SJCRH30 (cell line): ENCODE measurements at regions not wholly inside any gene's neighbourhood (a gene's known extent, or its start where the extent isn't known, plus 50 kb on each side); places are given as distances from the start of the nearest gene placed in this dataset.

Source experiments
- DNase-seq, 2 experiments: peaks; one replicate each; pipeline ENCODE4 v3.0.0-alpha.2; 2015 to 2020
- H3K27ac ChIP-seq: fragments of 250-450 bp; sonication (Bioruptor Pico); 2 replicates; pipeline ENCODE4 v1.5.1; 2020; ENCODE audit warnings: mild to moderate bottlenecking, moderate library complexity
- H3K27me3 ChIP-seq: fragments of 250-450 bp; sonication (Bioruptor Pico); 2 replicates; pipeline ENCODE4 v1.5.1; 2020; ENCODE audit warnings: mild to moderate bottlenecking, moderate library complexity
- H3K36me3 ChIP-seq: fragments of 250-450 bp; sonication (Bioruptor Pico); 2 replicates; pipeline ENCODE4 v1.5.1; 2020; ENCODE audit warnings: mild to moderate bottlenecking, moderate library complexity
- H3K4me1 ChIP-seq: fragments of 250-450 bp; sonication (Bioruptor Pico); 2 replicates; pipeline ENCODE4 v1.5.1; 2020; ENCODE audit warnings: mild to moderate bottlenecking, moderate library complexity
- H3K4me3 ChIP-seq: fragments of 250-450 bp; sonication (Bioruptor Pico); 2 replicates; pipeline ENCODE4 v1.5.1; 2020; ENCODE audit warnings: mild to moderate bottlenecking, moderate library complexity
- H3K9me3 ChIP-seq: fragments of 250-450 bp; sonication (Bioruptor Pico); replicated peaks from 2 replicates; pipeline ENCODE4 v1.5.1; 2020; ENCODE audit warnings: mild to moderate bottlenecking, moderate library complexity

GRCh38 chr7:159238541-159238940 lies 93.9 kb upstream of the VIPR2 start:
- Histone ChIP-seq H3K4me1 (no peaks in the 10 kb centered on the region), H3K27ac (no peak overlapping the region)

GRCh38 chr7:159237022-159237653 lies 92.5 kb upstream of the VIPR2 start:
- Histone ChIP-seq H3K4me1 (no peaks in the 10 kb centered on the region), H3K27ac (no peak overlapping the region), H3K9me3 (no peaks in the 10 kb centered on the region; the same call in none of the 2 replicates), H3K36me3 (no peaks in the 10 kb centered on the region), H3K4me3 (no peak overlapping the region), H3K27me3 (no peaks in the 10 kb centered on the region)
- no peak for DNase-seq

More at GRCh38 chr7:159238541-159238940, 93.9 kb upstream of the VIPR2 start:
- no peak for DNase-seq
- no peaks in the 10 kb centered on the region for H3K27me3 ChIP-seq
- H3K36me3 ChIP-seq, result no peaks in the 10 kb centered on the region
- H3K4me3 ChIP-seq, result no peak overlapping the region
- no peaks in the 10 kb centered on the region; the same call in none of the 2 replicates for H3K9me3 ChIP-seq

DNA sequence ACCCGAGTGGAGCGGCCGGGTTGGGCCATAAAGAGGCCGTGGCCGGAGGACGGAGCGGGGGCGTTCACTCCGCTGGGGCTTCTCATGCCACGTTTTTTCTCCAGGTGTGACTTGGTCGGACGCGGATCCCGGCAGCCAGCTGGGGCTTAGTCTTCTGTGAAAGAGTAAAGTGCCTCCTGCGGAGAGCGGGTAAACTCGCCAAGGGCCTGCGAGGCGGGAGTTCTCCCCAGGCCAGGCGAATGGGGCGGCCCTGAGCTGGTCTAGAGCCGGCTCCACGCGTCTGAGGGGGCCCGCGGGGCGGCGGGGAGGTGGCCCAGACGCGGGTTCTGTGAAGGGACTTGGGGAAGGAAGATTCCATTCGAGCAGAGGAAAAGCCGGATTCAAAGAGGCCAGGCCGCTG lies 86.3 kb upstream of the VIPR2 start:
- H3K4me3 ChIP-seq, result no peak overlapping the region
- H3K36me3 ChIP-seq, result no peaks in the 10 kb centered on the region
- H3K27me3 ChIP-seq, result no peaks in the 10 kb centered on the region
- no peaks in the 10 kb centered on the region for H3K4me1 ChIP-seq
- H3K27ac ChIP-seq, result no peak overlapping the region
- no peak for DNase-seq
- H3K9me3 ChIP-seq, result no peaks in the 10 kb centered on the region

- H3K4me3 ChIP-seq, result no peak overlapping the region
- no peaks in the 10 kb centered on the region for H3K27me3 ChIP-seq
- no peaks in the 10 kb centered on the region for H3K4me1 ChIP-seq
- H3K9me3 ChIP-seq, result no peaks in the 10 kb centered on the region
- H3K27ac ChIP-seq, result no peak overlapping the region
- H3K36me3 ChIP-seq, result no peaks in the 10 kb centered on the region
- no peak for DNase-seq
Observed at GRCh38 chr7:159229683-159230475, 85.2 kb upstream of the VIPR2 start.

DNA sequence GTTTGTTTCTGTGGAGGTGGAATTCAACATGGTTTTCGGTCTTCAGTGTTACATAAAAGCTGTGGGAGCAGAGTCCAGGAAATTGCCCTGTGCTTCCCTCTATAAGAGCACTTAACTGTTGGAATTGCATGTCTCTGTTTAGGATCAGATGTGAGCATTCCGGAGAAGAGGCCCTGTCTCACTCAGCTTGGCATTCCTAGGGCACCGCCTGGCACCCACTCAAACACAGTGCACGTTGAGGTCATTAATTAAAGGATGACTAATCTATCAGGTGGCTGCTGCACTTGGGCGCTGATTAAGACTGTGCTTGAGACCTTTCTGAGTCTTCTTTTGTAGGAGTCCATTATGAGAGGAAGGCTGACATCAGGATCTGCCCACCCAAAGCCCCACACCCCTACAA lies 82.8 kb upstream of the VIPR2 start:
- Histone ChIP-seq H3K4me3 (no peak overlapping the region), H3K4me1 (no peaks in the 10 kb centered on the region), H3K9me3 (no peaks in the 10 kb centered on the region), H3K36me3 (no peaks in the 10 kb centered on the region), H3K27me3 (no peaks in the 10 kb centered on the region), H3K27ac (no peak overlapping the region)
- no peak for DNase-seq

DNA sequence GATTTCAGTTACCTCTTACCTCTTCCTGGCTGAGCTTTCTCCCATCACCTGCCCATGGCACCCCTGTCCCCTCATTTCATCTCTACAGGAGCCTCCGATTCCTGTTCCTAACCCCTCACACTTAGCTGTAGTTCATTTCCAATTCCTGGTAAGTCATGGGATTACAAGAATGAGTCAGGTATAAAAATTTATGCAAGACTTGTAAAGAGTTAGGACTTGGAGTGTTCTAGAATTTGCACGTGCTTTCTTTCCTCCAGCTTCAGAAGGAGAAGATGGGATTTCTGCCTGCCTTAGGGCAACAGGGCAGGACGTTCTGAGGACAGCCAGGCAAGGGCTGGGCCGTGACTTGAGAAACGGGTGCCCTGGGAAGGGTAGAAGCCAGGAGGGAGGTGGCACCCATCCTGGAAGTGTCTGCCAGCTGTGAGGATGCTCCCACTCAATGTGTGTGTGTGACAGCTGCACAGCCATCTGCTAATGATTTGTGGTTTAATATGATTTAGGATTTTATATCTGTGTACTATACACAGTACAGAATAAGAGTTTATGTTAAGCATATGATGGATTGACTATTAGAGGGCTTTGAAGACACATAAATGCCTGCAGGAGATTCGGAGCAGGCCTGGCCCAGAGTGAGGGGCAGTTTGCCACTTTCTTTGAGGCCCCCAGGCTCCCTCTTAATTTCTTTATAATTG lies 81.5 kb upstream of the VIPR2 start:
- no peak for DNase-seq

GRCh38 chr7:159218607-159219006 lies 73.9 kb upstream of the VIPR2 start:
- Histone ChIP-seq H3K4me3 (no peak overlapping the region), H3K4me1 (peaks cover 13% of the 10 kb centered on the region), H3K9me3 (no peaks in the 10 kb centered on the region; the same call in 1 of the 2 replicates), H3K27me3 (no peaks in the 10 kb centered on the region), H3K36me3 (no peaks in the 10 kb centered on the region), H3K27ac (no peak overlapping the region)
- DNase-seq, result peak in 1 of 2 experiments; percentile 32

More for the DNA sequence above, 81.5 kb upstream of the VIPR2 start:
- Histone ChIP-seq H3K36me3 (no peaks in the 10 kb centered on the region), H3K9me3 (no peaks in the 10 kb centered on the region), H3K4me3 (no peak overlapping the region), H3K27ac (no peak overlapping the region), H3K27me3 (no peaks in the 10 kb centered on the region), H3K4me1 (no peaks in the 10 kb centered on the region)

GRCh38 chr7:159218170-159218569 lies 73.5 kb upstream of the VIPR2 start:
- no peak overlapping the region for H3K27ac ChIP-seq
- no peaks in the 10 kb centered on the region; the same call in 1 of the 2 replicates for H3K9me3 ChIP-seq
- no peaks in the 10 kb centered on the region for H3K27me3 ChIP-seq
- H3K4me1 ChIP-seq, result peaks cover 17% of the 10 kb centered on the region
- no peaks in the 10 kb centered on the region for H3K36me3 ChIP-seq
- H3K4me3 ChIP-seq, result no peak overlapping the region
- peak in 1 of 2 experiments; percentile 15 for DNase-seq

DNA sequence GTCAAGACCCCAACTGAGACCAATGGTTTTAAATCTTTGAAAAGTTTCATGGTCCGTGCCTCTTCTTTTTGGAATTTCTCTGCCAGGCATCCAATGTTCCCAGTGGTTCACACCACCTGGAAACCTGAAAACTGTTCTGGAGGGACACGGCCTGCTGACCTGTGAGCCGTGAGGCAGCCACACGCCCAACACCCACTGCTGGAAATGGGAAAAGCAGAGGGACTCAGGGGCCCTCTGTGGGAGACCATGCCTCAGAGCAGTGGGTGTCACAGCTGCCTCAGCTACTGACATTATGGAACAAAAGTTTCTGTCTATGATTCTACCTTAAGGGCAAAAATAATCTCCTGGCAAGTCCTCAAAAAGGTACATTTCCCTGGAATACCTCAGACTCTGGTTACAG lies 70.4 kb upstream of the VIPR2 start:
- no peak for DNase-seq
- H3K27ac ChIP-seq, result no peak overlapping the region
- no peaks in the 10 kb centered on the region for H3K36me3 ChIP-seq
- H3K9me3 ChIP-seq, result no peaks in the 10 kb centered on the region; the same call in 1 of the 2 replicates
- peaks cover 44% of the 10 kb centered on the region for H3K4me1 ChIP-seq
- no peak overlapping the region for H3K4me3 ChIP-seq
- H3K27me3 ChIP-seq, result no peaks in the 10 kb centered on the region

GRCh38 chr7:159213253-159213652 lies 68.6 kb upstream of the VIPR2 start:
- no peaks in the 10 kb centered on the region; the same call in 1 of the 2 replicates for H3K9me3 ChIP-seq
- H3K4me1 ChIP-seq, result peaks cover 49% of the 10 kb centered on the region
- no peaks in the 10 kb centered on the region for H3K27me3 ChIP-seq
- DNase-seq, result peak in 1 of 2 experiments; percentile 48
- no peaks in the 10 kb centered on the region for H3K36me3 ChIP-seq
- no peak overlapping the region for H3K4me3 ChIP-seq
- H3K27ac ChIP-seq, result peak overlapping the region; percentile 96

DNA sequence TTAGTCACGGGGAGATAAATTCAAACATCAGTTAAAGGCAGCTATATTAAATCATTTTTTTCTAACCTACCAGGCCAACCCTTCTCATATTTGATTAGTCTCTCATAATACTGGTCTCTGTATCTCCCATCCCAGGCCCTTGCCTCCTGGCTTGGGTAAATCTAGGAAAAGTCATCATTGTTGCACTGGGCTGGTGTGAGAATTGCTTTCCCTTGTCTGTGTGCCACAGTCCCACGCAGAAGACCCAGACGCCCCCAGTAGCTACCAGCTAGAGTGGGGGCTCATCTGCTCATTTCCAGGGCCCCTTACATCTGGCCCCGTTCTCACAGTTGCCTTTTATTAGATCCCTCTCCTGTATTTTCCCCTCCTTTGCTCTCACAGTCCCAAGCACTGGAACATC lies 67.6 kb upstream of the VIPR2 start:
- Histone ChIP-seq H3K27me3 (no peaks in the 10 kb centered on the region), H3K27ac (peak overlapping the region; percentile 96), H3K36me3 (no peaks in the 10 kb centered on the region), H3K4me3 (peak overlapping the region; percentile 31), H3K9me3 (no peaks in the 10 kb centered on the region; the same call in 1 of the 2 replicates), H3K4me1 (peaks cover 54% of the 10 kb centered on the region)
- DNase-seq, result peak in 1 of 2 experiments; percentile 75

- Histone ChIP-seq H3K4me3 (peak overlapping the region; percentile 31), H3K27me3 (no peaks in the 10 kb centered on the region), H3K4me1 (peaks cover 54% of the 10 kb centered on the region), H3K9me3 (no peaks in the 10 kb centered on the region; the same call in 1 of the 2 replicates), H3K36me3 (no peaks in the 10 kb centered on the region), H3K27ac (peak overlapping the region; percentile 96)
- DNase-seq, result peak; percentile 92 to 96
Observed at GRCh38 chr7:159211540-159212182, 67.0 kb upstream of the VIPR2 start.

- Histone ChIP-seq H3K9me3 (no peaks in the 10 kb centered on the region; the same call in 1 of the 2 replicates), H3K4me3 (peak overlapping the region; percentile 31; the same call in 1 of the 2 replicates), H3K27ac (peak overlapping the region; percentile 96), H3K27me3 (no peaks in the 10 kb centered on the region), H3K4me1 (peaks cover 54% of the 10 kb centered on the region), H3K36me3 (no peaks in the 10 kb centered on the region)
- DNase-seq, result peak in 1 of 2 experiments; percentile 51
Observed at GRCh38 chr7:159210581-159211235, 66.0 kb upstream of the VIPR2 start.

GRCh38 chr7:159209429-159209828 lies 64.8 kb upstream of the VIPR2 start:
- no peaks in the 10 kb centered on the region for H3K27me3 ChIP-seq

More at GRCh38 chr7:159209429-159209828, 64.8 kb upstream of the VIPR2 start:
- Histone ChIP-seq H3K9me3 (no peaks in the 10 kb centered on the region; the same call in 1 of the 2 replicates), H3K4me3 (no peak overlapping the region), H3K27ac (no peak overlapping the region), H3K4me1 (peaks cover 54% of the 10 kb centered on the region), H3K36me3 (no peaks in the 10 kb centered on the region)
- no peak for DNase-seq
